SK-N-SH treated with all-trans-retinoic acid at 6 μM for 48 hours (cell line): ENCODE measurements at regions not wholly inside any gene's neighbourhood (a gene's known extent, or its start where the extent isn't known, plus 50 kb on each side); places are given as distances from the start of the nearest gene placed in this dataset.

Experiments used
- ATAC-seq: fragments of 200-7000 bp; cut with Tn5 transposase; 3 replicates; pipeline ENCODE4 v1.9.1; 2020; ENCODE audit warnings: mild to moderate bottlenecking, moderate library complexity
- ARNTL ChIP-seq: fragments of 450-650 bp; formaldehyde crosslinking; IDR thresholded peaks from 2 replicates; pipeline ENCODE4 v1.5.0; 2020; ENCODE audit warnings: low read depth, mild to moderate bottlenecking, moderate library complexity, borderline replicate concordance
- BACH2 ChIP-seq: fragments of 250-450 bp; sonication (Bioruptor Pico); IDR thresholded peaks from 2 replicates; pipeline ENCODE4 v1.9.0; 2021; ENCODE audit warnings: mild to moderate bottlenecking, borderline replicate concordance
- CREB5 ChIP-seq: fragments of 250-450 bp; sonication (Bioruptor Pico); IDR thresholded peaks from 2 replicates; pipeline ENCODE4 v1.5.1; 2020; ENCODE audit warnings: low read depth, mild to moderate bottlenecking, moderate library complexity
- CSDC2 ChIP-seq: fragments of 250-450 bp; sonication (Bioruptor Pico); IDR thresholded peaks from 2 replicates; pipeline ENCODE4 v1.5.0; 2020; ENCODE audit warnings: mild to moderate bottlenecking, moderate library complexity
- GLIS3 ChIP-seq: fragments of 250-450 bp; sonication (Bioruptor Pico); IDR thresholded peaks from 2 replicates; pipeline ENCODE4 v1.5.0; 2020; ENCODE audit warnings: mild to moderate bottlenecking, moderate library complexity
- ISL1 ChIP-seq: fragments of 250-450 bp; sonication (Bioruptor Pico); IDR thresholded peaks from 2 replicates; pipeline ENCODE4 v2.1.2; 2022; ENCODE audit warnings: mild to moderate bottlenecking, moderate library complexity
- OSR1 ChIP-seq: fragments of 250-450 bp; sonication (Bioruptor Pico); IDR thresholded peaks from 2 replicates; pipeline ENCODE4 v1.8.0; 2022; ENCODE audit warnings: moderate library complexity, mild to moderate bottlenecking, inconsistent platforms
- PATZ1 ChIP-seq: fragments of 250-450 bp; sonication (Bioruptor Pico); IDR thresholded peaks from 2 replicates; pipeline ENCODE4 v1.8.0; 2020; ENCODE audit warnings: mild to moderate bottlenecking, moderate library complexity, borderline replicate concordance
- POU6F1 ChIP-seq: fragments of 250-450 bp; sonication (Bioruptor Pico); IDR thresholded peaks from 2 replicates; pipeline ENCODE4 v1.8.0; 2021; ENCODE audit warnings: low read depth, mild to moderate bottlenecking, moderate library complexity, borderline replicate concordance
- PPARA ChIP-seq: fragments of 250-450 bp; sonication (Bioruptor Pico); IDR thresholded peaks from 2 replicates; pipeline ENCODE4 v1.5.0; 2020; ENCODE audit warnings: mild to moderate bottlenecking, borderline replicate concordance
- RARB ChIP-seq: fragments of 250-450 bp; sonication (Bioruptor Pico); IDR thresholded peaks from 2 replicates; pipeline ENCODE4 v1.8.0; 2021; ENCODE audit warnings: mild to moderate bottlenecking, moderate library complexity
- SNAI2 ChIP-seq: fragments of 250-450 bp; sonication (Bioruptor Pico); IDR thresholded peaks from 2 replicates; pipeline ENCODE4 v1.5.0; 2020; ENCODE audit warnings: mild to moderate bottlenecking, moderate library complexity
- TCF4 ChIP-seq: fragments of 250-450 bp; sonication (Bioruptor Pico); IDR thresholded peaks from 2 replicates; pipeline ENCODE4 v1.8.0; 2021; ENCODE audit warnings: mild to moderate bottlenecking, moderate library complexity, borderline replicate concordance
- TOX ChIP-seq: fragments of 250-450 bp; sonication (Bioruptor Pico); IDR thresholded peaks from 2 replicates; pipeline ENCODE4 v1.8.0; 2021; ENCODE audit warnings: mild to moderate bottlenecking, moderate library complexity, borderline replicate concordance
- ZC3H10 ChIP-seq: fragments of 250-450 bp; sonication (Bioruptor Pico); IDR thresholded peaks from 2 replicates; pipeline ENCODE4 v1.5.1; 2021; ENCODE audit warnings: mild to moderate bottlenecking, moderate library complexity
- ZFP30 ChIP-seq: fragments of 450-650 bp; formaldehyde crosslinking; IDR thresholded peaks from 2 replicates; pipeline ENCODE4 v1.5.0; 2022; ENCODE audit warnings: mild to moderate bottlenecking, moderate library complexity
- ZNF565 ChIP-seq: fragments of 450-650 bp; formaldehyde crosslinking; conservative IDR thresholded peaks from 2 replicates; pipeline ENCODE4 v1.5.0; 2020; ENCODE audit warnings: low read depth, mild to moderate bottlenecking, moderate library complexity
- ZNF70 ChIP-seq: fragments of 450-650 bp; formaldehyde crosslinking; IDR thresholded peaks from 2 replicates; pipeline ENCODE4 v1.5.0; 2020; ENCODE audit warnings: mild to moderate bottlenecking, moderate library complexity
- ZNF8 ChIP-seq: fragments of 450-650 bp; formaldehyde crosslinking; IDR thresholded peaks from 2 replicates; pipeline ENCODE4 v1.5.0; 2020; ENCODE audit warnings: mild to moderate bottlenecking, moderate library complexity
- TF ChIP-seq, protein P1 (sequence below): fragments of 250-450 bp; sonication (Bioruptor Pico); IDR thresholded peaks from 2 replicates; pipeline ENCODE4 v1.5.1; 2021; ENCODE audit warnings: mild to moderate bottlenecking, moderate library complexity
- TF ChIP-seq, protein P2 (sequence below): fragments of 250-450 bp; sonication (Bioruptor Pico); IDR thresholded peaks from 2 replicates; pipeline ENCODE4 v1.5.0; 2020; ENCODE audit warnings: mild to moderate bottlenecking, moderate library complexity

- TF ChIP-seq ZNF8 (CRISPR knock-in tag) (no peak), ZNF565 (CRISPR knock-in tag) (no peak), CREB5 (CRISPR knock-in tag) (no peak), POU6F1 (CRISPR knock-in tag) (no peak), PATZ1 (CRISPR knock-in tag) (no peak), ISL1 (no peak), ZC3H10 (CRISPR knock-in tag) (no peak), ARNTL (no peak), OSR1 (CRISPR knock-in tag) (no peak), CSDC2 (CRISPR knock-in tag) (no peak), PPARA (CRISPR knock-in tag) (no peak), GLIS3 (CRISPR knock-in tag) (no peak), ZNF70 (CRISPR knock-in tag) (no peak)
- TF ChIP-seq, protein P1, sequence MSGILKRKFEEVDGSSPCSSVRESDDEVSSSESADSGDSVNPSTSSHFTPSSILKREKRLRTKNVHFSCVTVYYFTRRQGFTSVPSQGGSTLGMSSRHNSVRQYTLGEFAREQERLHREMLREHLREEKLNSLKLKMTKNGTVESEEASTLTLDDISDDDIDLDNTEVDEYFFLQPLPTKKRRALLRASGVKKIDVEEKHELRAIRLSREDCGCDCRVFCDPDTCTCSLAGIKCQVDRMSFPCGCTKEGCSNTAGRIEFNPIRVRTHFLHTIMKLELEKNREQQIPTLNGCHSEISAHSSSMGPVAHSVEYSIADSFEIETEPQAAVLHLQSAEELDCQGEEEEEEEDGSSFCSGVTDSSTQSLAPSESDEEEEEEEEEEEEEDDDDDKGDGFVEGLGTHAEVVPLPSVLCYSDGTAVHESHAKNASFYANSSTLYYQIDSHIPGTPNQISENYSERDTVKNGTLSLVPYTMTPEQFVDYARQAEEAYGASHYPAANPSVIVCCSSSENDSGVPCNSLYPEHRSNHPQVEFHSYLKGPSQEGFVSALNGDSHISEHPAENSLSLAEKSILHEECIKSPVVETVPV = no peak
- TF ChIP-seq, protein P2, sequence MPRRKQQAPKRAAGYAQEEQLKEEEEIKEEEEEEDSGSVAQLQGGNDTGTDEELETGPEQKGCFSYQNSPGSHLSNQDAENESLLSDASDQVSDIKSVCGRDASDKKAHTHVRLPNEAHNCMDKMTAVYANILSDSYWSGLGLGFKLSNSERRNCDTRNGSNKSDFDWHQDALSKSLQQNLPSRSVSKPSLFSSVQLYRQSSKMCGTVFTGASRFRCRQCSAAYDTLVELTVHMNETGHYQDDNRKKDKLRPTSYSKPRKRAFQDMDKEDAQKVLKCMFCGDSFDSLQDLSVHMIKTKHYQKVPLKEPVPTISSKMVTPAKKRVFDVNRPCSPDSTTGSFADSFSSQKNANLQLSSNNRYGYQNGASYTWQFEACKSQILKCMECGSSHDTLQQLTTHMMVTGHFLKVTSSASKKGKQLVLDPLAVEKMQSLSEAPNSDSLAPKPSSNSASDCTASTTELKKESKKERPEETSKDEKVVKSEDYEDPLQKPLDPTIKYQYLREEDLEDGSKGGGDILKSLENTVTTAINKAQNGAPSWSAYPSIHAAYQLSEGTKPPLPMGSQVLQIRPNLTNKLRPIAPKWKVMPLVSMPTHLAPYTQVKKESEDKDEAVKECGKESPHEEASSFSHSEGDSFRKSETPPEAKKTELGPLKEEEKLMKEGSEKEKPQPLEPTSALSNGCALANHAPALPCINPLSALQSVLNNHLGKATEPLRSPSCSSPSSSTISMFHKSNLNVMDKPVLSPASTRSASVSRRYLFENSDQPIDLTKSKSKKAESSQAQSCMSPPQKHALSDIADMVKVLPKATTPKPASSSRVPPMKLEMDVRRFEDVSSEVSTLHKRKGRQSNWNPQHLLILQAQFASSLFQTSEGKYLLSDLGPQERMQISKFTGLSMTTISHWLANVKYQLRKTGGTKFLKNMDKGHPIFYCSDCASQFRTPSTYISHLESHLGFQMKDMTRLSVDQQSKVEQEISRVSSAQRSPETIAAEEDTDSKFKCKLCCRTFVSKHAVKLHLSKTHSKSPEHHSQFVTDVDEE (CRISPR knock-in tag) = no peak
- ATAC-seq = no peak
Measured at GRCh38 chr15:70197318-70197944, 99.7 kb upstream of the TLE3 start.

- ATAC-seq = peak; percentile 90
- no peak for TF ChIP-seq ZFP30
- no peak for TF ChIP-seq BACH2 (CRISPR knock-in tag)
- TF ChIP-seq ZNF70 (CRISPR knock-in tag) = no peak
- no peak for TF ChIP-seq OSR1 (CRISPR knock-in tag)
- no peak for TF ChIP-seq TCF4 (CRISPR knock-in tag)
- no peak for TF ChIP-seq POU6F1 (CRISPR knock-in tag)
- no peak for TF ChIP-seq ZNF565 (CRISPR knock-in tag)
- TF ChIP-seq SNAI2 (CRISPR knock-in tag) = no peak; the same call in 1 of the 2 replicates
- no peak for TF ChIP-seq RARB (CRISPR knock-in tag)
- TF ChIP-seq, protein P1 = no peak
- TF ChIP-seq, protein P2 (CRISPR knock-in tag) = peak; percentile 48; the same call in 1 of the 2 replicates
- TF ChIP-seq CSDC2 (CRISPR knock-in tag) = no peak
- TF ChIP-seq TOX (CRISPR knock-in tag) = no peak; the same call in 1 of the 2 replicates
Measured at GRCh38 chr15:70196372-70197316, 98.9 kb upstream of the TLE3 start.
